ENCODE measurements at regions not wholly inside any gene's neighbourhood (a gene's known extent, or its start where the extent isn't known, plus 50 kb on each side); places are given as distances from the start of the nearest gene placed in this dataset.
A peak's percentile ranks its signal among the peaks of the same experiment; 100 is the strongest.

DNA sequence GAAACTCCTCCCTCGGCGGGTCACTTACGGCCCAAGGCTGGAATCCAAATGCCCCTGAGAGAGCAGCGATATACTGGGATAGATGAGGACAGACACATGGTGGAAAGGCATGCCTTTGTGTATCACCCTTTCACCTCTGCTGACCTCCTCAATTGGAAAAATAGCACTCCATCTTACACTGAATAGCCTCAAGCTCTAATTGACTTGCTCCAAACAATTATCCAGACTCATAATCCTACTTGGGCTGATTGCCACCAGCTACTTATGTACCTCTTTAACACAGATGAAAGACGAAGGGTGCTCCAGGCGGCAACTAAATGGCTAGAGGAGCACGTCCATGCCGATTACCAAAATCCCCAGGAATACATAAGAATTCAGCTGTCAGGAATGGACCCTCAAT, 1142.2 kb downstream of the ARAP2 start:
- no peak for DNase-seq

DNA sequence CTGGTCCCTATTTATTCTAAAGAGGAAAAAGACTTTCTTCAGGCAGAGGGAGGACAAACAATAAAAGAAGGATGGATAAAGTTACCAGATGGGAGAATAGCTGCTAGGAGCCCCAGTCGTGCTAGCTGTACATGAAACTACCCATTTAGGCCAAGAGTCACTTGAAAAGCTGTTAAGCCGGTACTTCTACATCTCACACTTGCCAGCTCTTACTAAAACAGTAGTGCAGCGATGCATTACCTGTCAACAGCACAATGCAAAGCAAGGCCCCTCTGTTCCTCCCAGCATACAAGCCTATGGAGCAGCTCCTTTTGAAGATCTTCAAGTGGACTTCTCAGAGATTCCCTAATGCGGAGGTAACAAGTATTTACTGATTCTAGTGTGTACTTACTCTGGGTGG, 1138.8 kb downstream of the ARAP2 start:
- DNase-seq: no peak

DNA sequence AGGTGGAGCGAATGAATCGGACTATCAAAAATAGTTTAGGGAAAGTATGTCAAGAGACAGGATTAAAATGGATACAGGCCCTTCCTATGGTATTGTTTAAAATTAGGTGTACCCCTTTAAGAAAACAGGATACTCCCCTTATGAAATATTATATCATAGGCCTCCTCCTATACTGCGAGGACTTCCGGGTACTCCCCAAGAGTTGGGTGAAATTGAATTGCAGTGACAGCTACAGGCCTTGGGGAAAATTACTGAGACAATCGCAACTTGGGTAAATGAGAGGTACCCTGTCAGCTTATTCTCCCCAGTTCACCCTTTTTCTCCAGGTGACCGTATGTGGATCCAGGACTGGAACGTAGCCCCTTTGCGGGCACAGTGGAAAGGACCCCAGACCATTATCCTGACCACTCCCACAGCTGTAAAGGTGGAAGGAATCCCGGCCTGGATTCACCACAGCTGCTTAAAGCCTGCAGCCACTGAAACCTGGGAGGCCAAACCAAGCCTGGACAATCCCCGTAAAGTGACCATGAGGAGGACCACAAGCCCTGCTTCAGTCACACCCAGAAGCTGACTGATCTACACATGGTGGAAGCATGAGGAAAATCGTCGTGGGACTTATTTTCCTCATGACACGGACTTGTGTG, 1138.1 kb downstream of the ARAP2 start:
- DNase-seq: no peak

DNA sequence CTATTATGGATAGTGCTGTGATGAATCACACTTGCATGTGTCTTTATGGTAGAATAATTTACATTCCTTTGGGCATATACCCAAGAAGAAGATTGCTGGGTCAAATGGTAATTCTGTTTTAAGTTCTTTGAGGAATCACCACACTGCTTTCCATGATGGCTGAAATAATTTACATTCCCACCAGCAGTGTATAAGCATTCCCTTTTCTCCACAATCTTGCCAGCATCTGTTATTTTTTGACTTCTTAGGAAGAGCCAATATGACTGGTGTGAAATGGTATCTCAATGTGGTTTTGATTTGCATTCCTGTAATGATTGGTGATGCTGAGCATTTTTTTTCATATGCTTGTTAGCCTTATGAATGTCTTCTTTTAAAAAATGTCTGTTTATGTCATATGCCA, 1120.2 kb downstream of the ARAP2 start:
- DNase-seq: no peak

DNA sequence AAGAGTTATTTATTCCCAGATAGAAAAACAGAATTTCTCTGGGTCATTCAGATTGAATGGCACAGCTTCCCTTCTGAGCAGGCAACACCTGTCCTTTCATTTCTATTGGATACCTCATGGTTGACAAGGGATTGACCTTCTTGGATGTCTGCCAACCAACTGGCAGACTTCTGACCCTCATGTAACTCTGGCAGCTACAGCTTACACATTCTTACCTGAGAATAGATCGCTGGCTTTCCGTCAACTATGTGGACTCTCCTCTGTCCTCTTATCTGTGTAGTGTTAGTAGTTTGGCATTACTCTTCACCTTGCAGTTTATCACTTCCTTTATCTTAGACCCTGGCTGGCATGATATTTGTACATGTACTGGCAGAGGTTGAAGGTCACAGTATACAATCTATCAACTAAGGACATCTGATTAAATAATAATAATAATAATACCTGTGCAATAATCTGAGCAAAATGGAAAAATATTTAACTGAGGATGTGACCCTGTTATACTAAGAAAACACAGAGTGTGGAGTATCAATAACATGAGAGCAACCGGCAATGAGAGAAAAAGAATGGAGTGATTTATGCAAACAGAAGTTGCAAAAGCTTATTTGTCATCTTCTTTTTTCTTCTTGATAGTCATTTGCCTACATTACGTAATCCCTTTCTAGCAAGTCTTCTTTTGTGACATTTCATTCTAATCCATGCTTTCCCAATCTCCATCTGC, 1118.2 kb downstream of the ARAP2 start:
- DNase-seq: no peak

DNA sequence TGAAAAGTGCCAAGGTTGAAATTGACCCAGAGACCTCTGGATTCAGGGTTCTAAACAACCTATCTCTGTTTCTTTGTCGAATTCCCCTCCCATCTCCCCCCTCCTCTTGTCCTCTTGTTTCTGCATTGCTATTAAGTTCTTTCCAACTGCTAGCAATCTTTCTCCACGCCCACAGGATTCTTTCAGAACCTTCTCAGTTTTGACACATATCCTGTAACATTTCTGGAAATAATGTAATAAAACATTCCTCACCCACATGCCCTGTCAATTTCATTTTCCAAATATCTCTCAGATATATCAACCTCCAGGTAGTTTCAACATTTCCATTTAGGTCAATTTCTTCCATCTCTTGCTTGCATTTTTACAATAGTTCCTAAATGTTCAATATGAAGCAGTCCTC, 1105.9 kb downstream of the ARAP2 start:
- DNase-seq: no peak

DNA sequence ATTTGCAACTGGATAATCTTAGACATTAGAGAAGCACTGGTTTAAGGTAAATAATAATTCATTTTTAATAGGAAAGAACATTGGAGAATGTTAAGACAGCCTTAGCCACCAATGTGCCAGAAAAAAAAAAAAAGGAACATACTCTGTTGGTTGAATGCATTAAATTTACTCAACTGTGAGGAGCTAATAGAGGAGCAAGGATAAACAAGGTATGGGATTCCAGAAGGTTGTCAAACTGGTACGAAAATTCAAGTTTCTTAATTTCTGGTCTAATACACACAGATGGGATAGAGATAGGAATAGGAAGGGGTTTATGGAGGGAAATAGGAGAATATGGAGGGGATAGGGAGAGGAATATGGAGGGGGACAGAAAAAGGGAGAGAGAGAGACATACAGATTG, 1096.6 kb downstream of the ARAP2 start:
- DNase-seq: no peak

DNA sequence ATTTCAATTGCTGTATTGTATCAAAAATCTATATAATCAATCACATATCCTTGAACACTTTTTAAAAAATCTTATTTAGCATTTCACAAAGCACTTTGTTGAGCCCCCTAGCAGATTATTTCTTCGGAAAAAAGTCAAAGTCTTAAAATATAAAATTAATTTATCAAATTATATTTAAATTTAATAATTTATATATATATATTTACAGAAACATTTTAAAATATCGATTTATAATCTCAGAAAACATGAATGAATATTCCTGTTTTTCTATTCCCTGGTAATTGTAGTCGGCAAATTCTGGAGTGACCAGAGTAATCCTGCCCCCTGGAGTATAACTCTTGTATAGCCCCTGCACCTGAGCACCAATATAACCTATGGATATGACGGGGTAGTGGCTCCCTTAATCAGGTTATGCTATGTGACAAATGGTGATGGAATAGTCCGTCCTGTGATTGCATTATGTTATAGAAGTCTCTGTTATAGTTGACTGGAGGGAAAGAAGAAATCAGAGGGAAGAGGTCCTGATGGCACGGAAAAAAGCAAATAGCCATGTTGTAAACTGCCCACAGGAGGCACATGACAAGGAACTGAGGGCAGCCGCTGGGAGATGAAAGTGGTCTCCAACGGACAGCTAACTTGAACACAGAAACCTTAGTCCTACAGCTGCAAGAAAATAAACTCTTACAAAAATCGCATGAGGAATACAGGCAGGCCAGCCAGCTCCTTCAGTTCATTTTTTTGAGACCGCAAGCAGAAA, 1092.3 kb downstream of the ARAP2 start:
- DNase-seq: no peak

DNA sequence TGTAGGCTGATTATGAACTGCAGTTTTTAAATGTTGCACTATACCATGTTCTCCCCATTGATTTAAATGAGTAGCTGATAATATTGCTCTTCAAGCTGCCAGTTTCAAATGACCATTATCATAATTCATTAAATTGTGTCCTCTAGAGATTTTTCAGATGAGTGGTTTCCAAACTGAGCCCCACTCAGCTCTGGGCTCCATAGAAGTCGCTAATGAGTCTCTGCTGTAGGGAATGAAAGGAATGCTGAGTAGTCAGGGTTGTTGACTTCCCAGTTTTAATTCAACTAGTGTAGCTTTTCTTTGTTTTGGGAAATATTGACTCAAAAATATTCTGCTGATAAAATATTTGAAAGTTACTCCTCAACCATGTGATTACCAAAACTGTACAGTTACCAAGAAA, 1081.1 kb downstream of the ARAP2 start:
- DNase-seq: no peak

DNA sequence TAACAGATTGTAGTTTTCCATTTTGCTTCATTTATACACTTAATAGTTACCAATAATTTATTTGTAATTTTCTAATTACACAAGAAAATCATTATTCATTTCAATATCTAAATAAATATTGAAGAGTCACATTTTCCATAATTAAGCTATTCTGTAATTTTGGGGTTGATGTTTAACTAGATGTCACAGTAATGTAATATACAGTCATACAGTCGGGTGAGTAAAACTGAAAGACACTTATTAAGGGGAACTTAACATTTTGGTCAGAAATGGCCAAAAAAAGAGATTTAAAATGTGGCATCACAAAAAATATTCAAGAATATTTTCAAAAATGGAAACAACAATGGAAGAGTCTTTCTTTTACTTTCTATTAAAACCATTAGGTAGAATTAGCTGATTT, 1080.3 kb downstream of the ARAP2 start:
- no peak for DNase-seq

DNA sequence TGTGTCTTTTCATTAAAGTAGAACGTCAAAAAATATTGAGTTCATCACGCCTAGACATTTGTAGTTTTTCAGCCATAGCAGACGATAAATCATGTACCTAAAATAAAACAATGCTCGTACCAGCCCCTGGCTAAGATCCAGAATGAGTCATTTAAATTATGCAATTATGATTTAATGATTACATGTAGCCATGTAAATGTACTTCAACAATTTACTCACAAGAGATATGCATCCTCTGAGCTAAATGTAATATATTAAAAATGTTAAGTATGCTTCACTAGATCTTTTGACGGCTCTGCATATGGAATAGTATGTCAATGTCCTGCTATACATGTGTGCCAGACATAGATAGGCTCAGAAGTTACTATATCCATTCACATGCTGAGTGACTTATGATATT, 1077.8 kb downstream of the ARAP2 start:
- DNase-seq: no peak

DNA sequence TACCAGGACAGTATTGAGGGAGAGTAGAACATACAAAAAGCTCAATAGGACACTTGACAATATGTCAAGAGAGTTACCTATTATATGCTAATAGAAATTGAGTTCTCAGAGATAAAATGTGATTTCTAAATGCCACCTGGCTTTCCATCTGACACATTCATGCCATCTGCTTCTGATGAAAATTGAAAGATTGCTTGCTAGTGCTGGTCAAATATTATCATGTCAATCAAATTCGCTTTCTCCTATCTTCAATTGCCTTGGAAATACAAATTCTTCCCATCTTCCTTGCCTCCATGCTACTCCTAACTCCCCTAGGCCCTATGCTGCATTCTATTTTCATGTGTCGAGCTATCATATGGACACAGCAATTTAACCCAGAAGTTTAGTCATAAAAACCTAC, 1076.9 kb downstream of the ARAP2 start:
- DNase-seq: no peak

DNA sequence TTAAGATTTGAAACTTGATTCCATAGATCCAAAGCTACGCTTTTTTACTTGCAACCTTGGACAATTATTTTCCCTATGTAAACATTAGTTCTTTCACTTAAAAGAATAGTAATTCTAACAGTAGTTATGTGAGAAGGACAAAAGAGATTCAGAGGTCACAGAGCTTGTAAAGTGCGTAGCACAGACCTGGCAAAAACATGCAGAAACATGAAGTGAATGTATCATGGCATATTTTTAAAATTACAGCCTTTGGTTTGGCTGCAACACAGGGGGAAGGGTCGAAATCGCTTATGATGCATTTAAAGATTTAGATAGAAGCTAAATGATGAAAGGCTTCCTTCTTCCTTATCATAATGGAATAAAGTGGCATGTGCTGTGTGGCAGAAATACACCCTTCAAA, 1068.8 kb downstream of the ARAP2 start:
- no peak for DNase-seq

DNA sequence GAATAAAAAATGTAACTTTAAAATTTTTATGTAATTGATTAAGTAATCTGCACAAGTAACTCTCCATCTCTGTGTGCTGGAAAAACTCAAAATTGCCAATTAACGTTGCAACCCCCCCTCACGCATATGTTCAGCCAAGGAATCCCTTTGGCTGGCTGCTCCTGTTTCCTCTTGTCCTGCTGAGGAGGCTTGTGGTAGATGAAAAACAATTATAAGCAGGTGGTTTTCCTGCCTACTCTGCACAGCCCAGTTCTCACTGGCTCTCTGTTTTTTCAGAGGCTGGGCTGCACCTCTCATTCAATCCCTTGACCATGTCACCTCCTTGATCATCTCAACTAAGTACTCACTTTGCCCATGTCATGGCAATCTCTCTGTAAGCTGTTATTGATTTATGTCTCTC, 1068.4 kb downstream of the ARAP2 start:
- DNase-seq: no peak

DNA sequence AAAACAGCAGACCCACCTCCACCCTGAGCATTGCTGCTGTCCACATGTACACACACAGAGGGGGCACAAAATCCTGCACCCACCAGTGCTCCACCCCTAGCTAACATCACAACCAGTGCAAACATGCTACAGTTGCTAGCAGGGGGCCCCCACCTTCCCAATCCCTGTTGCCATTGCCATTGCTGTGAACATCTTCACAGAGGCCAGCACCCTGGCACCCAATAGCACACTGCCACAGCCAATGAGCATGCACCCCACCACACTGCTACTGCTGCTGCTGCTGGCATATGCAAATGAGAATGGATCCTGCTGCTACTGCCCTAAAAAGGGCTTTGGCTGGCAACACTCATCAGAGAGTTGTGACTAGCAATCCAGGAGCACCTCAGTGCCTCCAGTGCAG, 1061.9 kb downstream of the ARAP2 start:
- no peak for DNase-seq

DNA sequence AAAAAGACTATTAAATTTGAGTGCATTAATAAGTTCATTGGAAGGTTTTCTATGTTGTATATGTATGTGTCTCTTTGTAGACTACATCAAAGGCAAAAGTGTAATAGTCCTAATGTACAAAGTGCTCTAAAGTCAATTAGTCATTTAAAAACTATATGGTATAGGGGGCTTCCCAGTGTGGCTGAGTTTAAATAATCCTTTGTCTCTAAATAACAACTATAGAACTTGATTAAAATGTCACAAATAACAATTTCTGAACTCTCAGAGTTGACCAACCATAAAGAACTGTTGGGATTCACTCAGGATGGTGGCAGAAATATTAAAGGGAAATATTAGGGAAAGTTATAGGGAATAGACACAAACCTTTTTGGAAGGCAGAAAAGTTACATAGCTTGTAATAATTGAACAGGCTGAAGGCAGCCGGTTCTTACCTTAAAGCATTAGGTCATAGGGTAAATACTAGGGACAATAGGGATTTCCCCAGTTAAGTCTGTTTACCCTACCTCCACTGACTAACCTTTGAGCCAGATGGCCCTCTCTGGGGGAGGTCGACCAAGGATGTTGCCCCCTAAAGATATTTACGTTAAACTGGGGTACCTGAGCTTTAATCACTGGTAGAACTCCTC, 1054.2 kb downstream of the ARAP2 start:
- no peak for DNase-seq

DNA sequence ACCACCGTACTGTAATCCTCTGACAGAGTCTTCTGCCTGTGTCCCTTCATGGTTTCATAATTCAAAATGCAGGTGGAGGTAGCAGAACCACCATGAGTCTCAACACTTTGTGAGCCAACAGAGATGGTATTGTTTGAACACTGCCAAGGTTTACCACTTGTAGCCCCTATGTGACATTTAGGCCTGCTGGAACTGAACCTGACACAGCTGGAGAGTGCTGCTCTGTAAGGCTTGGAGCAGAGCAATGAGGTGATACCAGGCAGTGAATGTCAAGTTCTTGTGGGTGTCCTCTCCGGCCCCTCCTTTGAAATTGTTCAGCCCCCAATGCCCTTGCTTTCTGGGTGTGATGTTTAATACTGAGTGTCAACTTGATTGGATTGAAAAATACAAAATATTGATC, 1042.9 kb downstream of the ARAP2 start:
- no peak for DNase-seq

DNA sequence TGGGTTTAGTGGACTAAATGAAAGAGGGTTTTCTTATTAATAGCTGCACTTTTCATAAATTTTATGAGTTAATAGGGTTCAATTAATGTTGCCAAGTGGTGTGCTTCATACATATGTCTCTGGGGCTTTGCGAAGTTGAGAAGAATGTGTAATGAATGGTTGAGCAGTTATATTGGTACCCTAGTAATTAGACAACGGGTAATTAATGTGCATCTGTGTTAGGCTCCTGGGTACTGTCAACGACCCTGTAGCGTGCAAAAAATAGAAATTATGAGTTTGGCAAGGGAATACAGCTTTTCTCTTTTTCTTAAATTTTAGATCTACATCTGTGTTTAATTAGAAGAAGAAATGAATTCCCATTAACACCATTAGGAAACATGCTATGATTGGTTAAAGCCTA, 1027.7 kb downstream of the ARAP2 start:
- DNase-seq: peak; percentile 43

DNA sequence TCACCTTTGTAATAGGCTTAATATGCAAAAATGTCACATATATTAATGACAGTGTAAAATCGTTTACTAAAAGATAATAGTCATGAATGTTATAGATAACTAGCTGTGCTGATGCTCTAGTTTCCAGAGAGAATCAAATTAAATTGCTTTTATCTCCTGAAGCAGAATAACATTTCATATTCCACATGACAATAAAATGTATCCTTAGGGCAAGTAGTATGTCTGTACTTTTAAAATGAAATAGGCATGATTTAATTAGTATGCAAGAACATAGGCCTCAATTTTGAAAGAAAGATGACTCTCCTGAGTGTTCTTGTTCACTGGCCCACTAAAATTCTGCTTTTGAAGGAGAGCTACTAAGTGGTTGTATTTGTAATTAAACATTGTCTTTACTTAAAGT, 1027.0 kb downstream of the ARAP2 start:
- DNase-seq: no peak

DNA sequence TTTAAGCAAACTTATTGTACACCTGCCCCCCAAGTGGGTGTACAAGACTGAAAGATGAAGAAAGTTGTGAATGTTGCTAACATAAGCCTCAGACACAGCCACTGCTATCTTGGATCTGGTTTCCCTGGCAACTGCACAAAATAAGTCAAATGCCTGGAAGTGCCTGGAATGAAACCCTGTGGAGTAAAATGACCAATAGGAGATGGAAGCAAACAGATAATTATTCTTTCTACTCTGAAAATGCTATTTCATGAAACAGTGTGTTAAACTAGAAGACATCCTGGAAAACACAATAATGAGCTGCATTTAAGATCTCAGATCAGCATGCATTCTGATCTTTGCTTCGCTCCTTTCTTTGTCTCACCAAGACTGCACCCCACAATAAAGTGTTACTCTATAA, 1016.0 kb downstream of the ARAP2 start:
- no peak for DNase-seq

DNA sequence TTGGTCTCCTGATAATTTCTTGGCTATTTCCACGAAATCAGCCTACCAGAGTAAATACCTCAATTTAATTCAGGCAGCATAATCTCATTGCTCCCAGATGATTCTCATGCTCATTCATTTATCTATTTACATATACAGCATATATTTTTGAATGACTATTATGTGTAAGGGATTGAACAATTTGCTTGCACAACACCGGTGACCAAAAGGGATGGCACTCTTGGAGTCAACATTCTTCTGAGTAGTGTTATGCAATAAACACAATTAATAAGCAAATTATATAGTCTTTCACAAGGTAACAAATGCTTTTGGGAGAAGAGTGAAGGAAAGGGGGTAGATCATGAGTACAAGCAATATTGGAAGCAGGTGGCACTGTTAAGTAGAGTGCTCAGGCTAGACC, 1015.3 kb downstream of the ARAP2 start:
- DNase-seq: no peak

DNA sequence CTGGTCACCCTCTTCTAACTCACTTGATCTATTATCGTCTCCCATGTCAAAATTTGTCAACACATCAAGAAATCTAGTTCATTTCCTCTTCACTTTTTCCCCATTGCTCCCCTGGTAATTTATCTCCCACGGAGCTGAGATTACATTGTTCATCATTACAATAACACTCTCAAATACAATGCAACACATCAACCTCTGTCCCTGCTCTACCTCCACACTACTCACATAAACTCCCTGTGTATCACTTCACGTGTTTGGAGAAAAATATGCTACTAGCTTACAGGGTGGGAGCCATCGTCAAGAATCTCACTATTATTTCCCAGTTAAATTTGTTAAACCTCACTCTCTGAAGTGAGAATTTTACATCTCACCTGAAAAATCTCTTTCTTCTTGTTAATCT, 1006.4 kb downstream of the ARAP2 start:
- no peak for DNase-seq

DNA sequence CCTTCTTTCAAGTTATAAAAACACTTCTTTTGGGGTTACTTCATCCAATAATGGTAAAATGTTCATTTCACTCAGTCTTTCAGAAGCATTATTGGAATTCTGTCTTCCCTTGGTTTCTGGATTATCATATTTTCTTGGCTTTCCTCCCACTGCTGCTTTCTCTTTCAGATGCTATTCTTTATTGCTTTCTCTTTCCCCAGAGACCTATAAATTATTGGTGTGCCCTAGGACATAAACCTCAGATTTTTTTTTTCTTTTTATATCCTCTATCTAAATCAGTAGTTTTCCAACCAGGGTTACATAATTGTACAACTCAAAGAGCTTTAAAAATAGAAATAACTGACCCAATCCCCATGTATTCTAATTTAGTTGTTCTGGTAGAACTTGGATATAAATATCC, 1005.5 kb downstream of the ARAP2 start:
- DNase-seq: no peak

DNA sequence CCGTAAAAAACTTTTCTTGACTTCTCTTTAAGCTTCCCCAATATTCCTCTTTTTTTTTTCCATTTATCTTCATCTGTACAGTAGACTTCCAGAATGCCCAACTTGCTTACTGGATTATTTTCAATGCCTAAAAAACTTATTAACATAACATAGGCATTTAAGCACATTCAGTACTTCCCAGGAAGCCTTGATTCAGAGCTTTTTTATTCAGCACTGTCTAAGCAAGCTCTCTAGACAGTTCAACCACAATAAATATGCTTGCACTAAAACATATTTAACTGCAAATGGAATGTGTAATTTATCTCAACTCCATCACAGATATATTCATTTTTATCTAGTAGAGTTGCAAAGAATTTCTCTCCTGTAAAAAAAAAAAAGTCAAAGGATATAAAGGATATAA, 997.8 kb downstream of the ARAP2 start:
- no peak for DNase-seq
